CD14-positive monocyte (primary cell): ENCODE measurements at regions not wholly inside any gene's neighbourhood (a gene's known extent, or its start where the extent isn't known, plus 50 kb on each side); places are given as distances from the start of the nearest gene placed in this dataset.
"Not testable (repeated sequence)": the region's sequence is repeated elsewhere in the genome, so short reads cannot be mapped to it uniquely, and the experiment has no call there.

ENCODE experiments used
- DNase-seq, 3 donors: peaks; one replicate each; pipeline ENCODE4 v3.0.0-alpha.2; 2011 to 2022
- H2AFZ ChIP-seq: 2 replicates; pipeline ENCODE4 v1.6.0; 2012; ENCODE audit warnings: mild to moderate bottlenecking, low read depth, low read length, inconsistent platforms; ENCODE audit not compliant: insufficient read depth, poor library complexity, severe bottlenecking
- H3K27ac ChIP-seq, 2 donors: 1 replicate in 1 of 2; 2 replicates in 1 of 2; pipeline ENCODE4 v1.5.1; 2012 to 2013; ENCODE audit warnings: low read length in 2 of 2, control low read depth in 1 of 2, inconsistent platforms in 1 of 2, low read depth in 1 of 2, mild to moderate bottlenecking in 1 of 2
- H3K27me3 ChIP-seq, 2 donors: one replicate each; pipeline versions ENCODE4 v1.6.0 to v1.6.1; 2011 to 2013; ENCODE audit warnings: low read length in 2 of 2; ENCODE audit not compliant: control insufficient read depth in 2 of 2, insufficient read depth in 2 of 2
- H3K36me3 ChIP-seq, 2 donors: replicated peaks in 1 of 2; 1 replicate in 1 of 2; 2 replicates in 1 of 2; pipeline versions ENCODE4 v1.5.1 to v1.6.1; 2012 to 2013; ENCODE audit warnings: low read length in 2 of 2, control low read depth in 1 of 2, inconsistent platforms in 1 of 2, mild to moderate bottlenecking in 1 of 2; ENCODE audit not compliant: insufficient read depth in 2 of 2, control insufficient read depth in 1 of 2
- H3K4me1 ChIP-seq, 2 donors: 1 replicate in 1 of 2; 2 replicates in 1 of 2; pipeline versions ENCODE4 v1.5.1 to v1.6.1; 2012 to 2013; ENCODE audit warnings: low read length in 2 of 2, control low read depth in 1 of 2, inconsistent platforms in 1 of 2, mild to moderate bottlenecking in 1 of 2, moderate library complexity in 1 of 2; ENCODE audit not compliant: insufficient read depth in 2 of 2, control insufficient read depth in 1 of 2
- H3K4me2 ChIP-seq: replicated peaks from 2 replicates; pipeline ENCODE3; 2012; ENCODE audit warnings: low read length, moderate library complexity, mild to moderate bottlenecking; ENCODE audit not compliant: poor library complexity, severe bottlenecking; ENCODE audit errors: extremely low read depth
- H3K4me3 ChIP-seq, 3 experiments: fragments of 200-600 bp in 1 of 3; sonication (generic) in 1 of 3; replicated peaks in 1 of 3; 1 replicate in 2 of 3; 2 replicates in 1 of 3; pipeline ENCODE4 v1.5.1; 2011 to 2013; ENCODE audit warnings: low read length in 3 of 3, mild to moderate bottlenecking in 3 of 3, control low read depth in 2 of 3, low read depth in 2 of 3, inconsistent platforms in 1 of 3, moderate library complexity in 1 of 3
- H3K79me2 ChIP-seq: 2 replicates; pipeline ENCODE4 v1.6.0; 2012; ENCODE audit warnings: mild to moderate bottlenecking, control low read depth, inconsistent platforms, low read length, moderate library complexity; ENCODE audit not compliant: insufficient read depth
- H3K9ac ChIP-seq: 2 replicates; pipeline ENCODE4 v1.6.0; 2017; ENCODE audit warnings: low read length, mild to moderate bottlenecking; ENCODE audit not compliant: insufficient read depth, poor library complexity, severe bottlenecking
- H3K9me3 ChIP-seq, 2 donors: replicated peaks in 1 of 2; 1 replicate in 1 of 2; 2 replicates in 1 of 2; pipeline versions ENCODE4 v1.5.1 to v1.6.1; 2012 to 2013; ENCODE audit warnings: low read length in 2 of 2, control low read depth in 1 of 2; ENCODE audit not compliant: control insufficient read depth in 1 of 2, insufficient read depth in 1 of 2
- H4K20me1 ChIP-seq: 2 replicates; pipeline ENCODE4 v1.6.0; 2012; ENCODE audit warnings: mild to moderate bottlenecking, low read length, control low read depth, moderate library complexity; ENCODE audit not compliant: insufficient read depth
- H3K27ac Mint-ChIP-seq, 7 donors: one replicate each; pipeline ENCODE4 v1.8.0; 2020; ENCODE audit warnings: mild to moderate bottlenecking in 7 of 7, mixed read lengths in 7 of 7, moderate library complexity in 6 of 7, inconsistent platforms in 2 of 7
- H3K27me3 Mint-ChIP-seq, 3 donors: one replicate each; pipeline ENCODE4 v1.8.0; 2021 to 2022; ENCODE audit warnings: low read depth in 3 of 3, mild to moderate bottlenecking in 3 of 3, mixed read lengths in 3 of 3, moderate library complexity in 3 of 3, inconsistent platforms in 1 of 3
- H3K36me3 Mint-ChIP-seq, 2 donors: one replicate each; pipeline ENCODE4 v1.8.0; 2020; ENCODE audit warnings: mixed read lengths in 2 of 2, inconsistent platforms in 1 of 2, mild to moderate bottlenecking in 1 of 2
- H3K4me1 Mint-ChIP-seq: one replicate; pipeline ENCODE4 v1.8.0; 2020; ENCODE audit warnings: mild to moderate bottlenecking, mixed read lengths
- H3K4me3 Mint-ChIP-seq, 2 donors: one replicate each; pipeline ENCODE4 v1.8.0; 2020; ENCODE audit warnings: mild to moderate bottlenecking in 2 of 2, mixed read lengths in 2 of 2, moderate library complexity in 1 of 2
- H3K9me3 Mint-ChIP-seq, 7 donors: one replicate each; pipeline ENCODE4 v1.8.0; 2020 to 2022; ENCODE audit warnings: mixed read lengths in 7 of 7, mild to moderate bottlenecking in 6 of 7, moderate library complexity in 6 of 7, inconsistent platforms in 2 of 7
- WGBS: methylation state at CpG from one replicate; pipeline ENCODE4 v1.1.5; 2013; ENCODE audit warnings: missing lambda C conversion rate; ENCODE audit not compliant: insufficient coverage; 5-methylcytosine and 5-hydroxymethylcytosine counted together
- intact Hi-C, 2 donors: fragments of 100-400 bp; cut with micrococcal nuclease; formaldehyde crosslinking; loops; one replicate each; pipeline versions ENCODE4 v1.15.0 to v1.15.1; 2023
- TF ChIP-seq, protein P1 (sequence below): fragments of 200-600 bp; IDR thresholded peaks from one replicate; pipeline ENCODE4 v1.8.0; 2022; ENCODE audit warnings: antibody characterized with exemption, mild to moderate bottlenecking

DNA sequence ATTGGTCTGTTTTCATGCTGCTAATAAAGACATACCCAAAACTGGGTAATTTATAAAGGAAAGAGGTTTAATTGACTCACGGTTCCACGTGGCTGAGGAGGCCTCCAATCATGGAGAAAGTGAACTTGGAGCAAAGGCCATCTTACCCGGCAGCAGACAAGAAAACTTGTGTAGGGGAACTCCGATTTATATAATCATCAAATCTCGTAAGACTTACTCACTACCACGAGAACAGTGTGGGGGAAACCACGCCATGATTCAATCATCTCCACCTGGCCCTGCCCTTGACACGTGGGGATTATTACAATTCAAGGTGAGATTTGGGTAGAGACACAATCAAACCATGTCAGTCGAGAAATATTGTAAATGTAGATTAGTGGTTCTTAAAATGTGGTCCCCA, 76.2 kb upstream of the SRSF6 start:
- H3K27me3 Mint-ChIP-seq, H4K20me1 ChIP-seq, H3K79me2 ChIP-seq, H3K27ac ChIP-seq, H3K36me3 Mint-ChIP-seq, H3K4me1 ChIP-seq, H3K9ac ChIP-seq, H3K36me3 ChIP-seq, intact Hi-C loops, H3K4me3 ChIP-seq, H3K27me3 ChIP-seq, H3K4me2 ChIP-seq, H3K4me1 Mint-ChIP-seq, H3K27ac Mint-ChIP-seq, DNase-seq, H3K9me3 ChIP-seq, H2AFZ ChIP-seq, H3K4me3 Mint-ChIP-seq: not testable (repeated sequence)
- 71% methylated on average over 1 of the region's 9 CpGs for WGBS
- peaks cover 0 to 20% (median 9%) of the 10 kb centered on the region in 7 donors for H3K9me3 Mint-ChIP-seq

DNA sequence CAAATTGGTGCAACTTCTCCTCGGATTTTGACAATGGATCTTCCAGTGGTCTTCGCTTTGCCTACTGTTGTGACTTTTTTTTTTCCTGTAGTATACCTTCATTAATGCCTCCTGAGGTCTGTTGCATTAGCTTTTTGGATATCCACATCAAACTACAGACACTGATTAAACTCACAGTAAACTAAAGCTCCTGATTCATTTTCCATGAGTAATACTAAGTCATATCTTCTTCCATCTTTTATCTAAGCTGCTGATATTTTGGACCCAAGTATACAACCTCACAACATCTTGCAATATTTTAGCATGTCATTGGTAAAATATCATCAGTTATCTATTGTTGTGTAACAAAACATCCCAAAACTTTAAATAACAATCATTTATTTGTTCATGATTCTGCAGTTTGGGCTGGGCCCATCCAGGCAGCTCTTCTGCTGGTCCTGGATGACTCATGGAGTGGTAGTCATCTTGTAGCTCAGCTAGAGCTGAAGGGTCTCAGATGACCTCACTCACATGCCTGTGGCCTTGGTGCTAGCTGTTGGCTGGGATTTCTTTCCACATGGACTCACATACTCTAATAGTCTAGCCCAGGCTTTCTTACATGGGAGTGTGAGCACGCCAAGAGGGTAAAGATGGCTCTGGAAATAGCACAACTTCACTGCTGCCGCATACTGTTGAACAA, 78.3 kb upstream of the SRSF6 start:
- Mint-ChIP-seq H3K36me3 (no peaks in the 10 kb centered on the region), H3K4me1 (no peaks in the 10 kb centered on the region), H3K4me3 (no peak overlapping the region), H3K9me3 (peaks cover 0 to 5% (median 2%) of the 10 kb centered on the region in 7 donors), H3K27ac (no peak overlapping the region), H3K27me3 (peaks cover 0 to 6% (median 3%) of the 10 kb centered on the region in 3 donors)
- Histone ChIP-seq H3K9me3 (no peaks in the 10 kb centered on the region), H3K4me3 (no peak overlapping the region), H3K4me1 (no peaks in the 10 kb centered on the region), H4K20me1 (no peaks in the 10 kb centered on the region), H3K27me3 (peaks cover 0 to 2% of the 10 kb centered on the region in 2 donors), H3K79me2 (no peaks in the 10 kb centered on the region), H2AFZ (no peak overlapping the region), H3K4me2 (no peak overlapping the region), H3K27ac (no peak overlapping the region), H3K9ac (no peak overlapping the region), H3K36me3 (no peaks in the 10 kb centered on the region)
- WGBS = 100% methylated on average over 1 of the region's 4 CpGs
- intact Hi-C loops = no loop called here
- TF ChIP-seq, protein P1, sequence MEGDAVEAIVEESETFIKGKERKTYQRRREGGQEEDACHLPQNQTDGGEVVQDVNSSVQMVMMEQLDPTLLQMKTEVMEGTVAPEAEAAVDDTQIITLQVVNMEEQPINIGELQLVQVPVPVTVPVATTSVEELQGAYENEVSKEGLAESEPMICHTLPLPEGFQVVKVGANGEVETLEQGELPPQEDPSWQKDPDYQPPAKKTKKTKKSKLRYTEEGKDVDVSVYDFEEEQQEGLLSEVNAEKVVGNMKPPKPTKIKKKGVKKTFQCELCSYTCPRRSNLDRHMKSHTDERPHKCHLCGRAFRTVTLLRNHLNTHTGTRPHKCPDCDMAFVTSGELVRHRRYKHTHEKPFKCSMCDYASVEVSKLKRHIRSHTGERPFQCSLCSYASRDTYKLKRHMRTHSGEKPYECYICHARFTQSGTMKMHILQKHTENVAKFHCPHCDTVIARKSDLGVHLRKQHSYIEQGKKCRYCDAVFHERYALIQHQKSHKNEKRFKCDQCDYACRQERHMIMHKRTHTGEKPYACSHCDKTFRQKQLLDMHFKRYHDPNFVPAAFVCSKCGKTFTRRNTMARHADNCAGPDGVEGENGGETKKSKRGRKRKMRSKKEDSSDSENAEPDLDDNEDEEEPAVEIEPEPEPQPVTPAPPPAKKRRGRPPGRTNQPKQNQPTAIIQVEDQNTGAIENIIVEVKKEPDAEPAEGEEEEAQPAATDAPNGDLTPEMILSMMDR = no peak
- no peak for DNase-seq
